ENCODE measurements at regions not wholly inside any gene's neighbourhood (a gene's known extent, or its start where the extent isn't known, plus 50 kb on each side); places are given as distances from the start of the nearest gene placed in this dataset.

GRCh38 chr11:121769191-121769590 is 316.4 kb upstream of the SORL1-AS1 start:
- FAIRE-seq = no peak
- TF ChIP-seq EZH2 (IDR thresholded peaks at IDR 0.05; ENCODE audit: low read length) (no peak), CTCF (optimal IDR thresholded peaks at IDR 0.05 in 1 of 3, IDR thresholded peaks at IDR 0.05 in 1 of 3, conservative IDR thresholded peaks at IDR 0.05 in 1 of 3; ENCODE audit: extremely low read depth in 1 of 3, insufficient read depth in 2 of 3, low read length in 3 of 3) (no peak)

GRCh38 chr11:121767433-121767832 is 314.7 kb upstream of the SORL1-AS1 start:
- dilution Hi-C loops (cut with MboI; ENCODE audit: extremely low pct_ligation_motif_present, low sequenced_read_pairs) = no loop called here
- no peak overlapping the region for H3K4me2 ChIP-seq (ENCODE audit: control insufficient read depth, extremely low read depth, insufficient read depth, low read depth, low read length)
- no peak overlapping the region for H3K4me3 ChIP-seq (ENCODE audit: control insufficient read depth in 2 of 3, extremely low read depth in 1 of 3, insufficient read depth in 2 of 3, low read depth in 1 of 3, low read length in 3 of 3)
- TF ChIP-seq EZH2 (IDR thresholded peaks at IDR 0.05; ENCODE audit: low read length) = no peak
- no peak for TF ChIP-seq CTCF (optimal IDR thresholded peaks at IDR 0.05 in 1 of 3, IDR thresholded peaks at IDR 0.05 in 1 of 3, conservative IDR thresholded peaks at IDR 0.05 in 1 of 3; ENCODE audit: extremely low read depth in 1 of 3, insufficient read depth in 2 of 3, low read length in 3 of 3)
- FAIRE-seq (no peak), DNase-seq (ENCODE audit: low read depth, low spot score) (no peak)
- H3K79me2 ChIP-seq (ENCODE audit: control insufficient read depth, insufficient read depth, low read length) = no peaks in the 10 kb centered on the region
- H3K36me3 ChIP-seq (ENCODE audit: control insufficient read depth in 2 of 2, extremely low read depth in 1 of 2, insufficient read depth in 2 of 2, low read length in 2 of 2) = no peaks in the 10 kb centered on the region
- H4K20me1 ChIP-seq (ENCODE audit: control insufficient read depth, extremely low read depth, insufficient read depth, low read length) = no peaks in the 10 kb centered on the region
- no peaks in the 10 kb centered on the region for H3K9me1 ChIP-seq (ENCODE audit: control insufficient read depth, extremely low read depth, insufficient read depth, low read length)
- H3K27me3 ChIP-seq (ENCODE audit: control insufficient read depth, extremely low read depth, insufficient read depth, low read length) = peaks cover 19% of the 10 kb centered on the region
- H3K9me3 ChIP-seq (ENCODE audit: control insufficient read depth, low read depth, low read length) = no peaks in the 10 kb centered on the region
- no peak overlapping the region for H2AFZ ChIP-seq (ENCODE audit: control insufficient read depth, low read length)
- H3K4me1 ChIP-seq (ENCODE audit: control insufficient read depth, extremely low read depth, insufficient read depth, low read length) = peaks cover 3% of the 10 kb centered on the region
- no peak overlapping the region for H3K9ac ChIP-seq (ENCODE audit: control insufficient read depth, extremely low read depth, insufficient read depth, low read length)
- H3K27ac ChIP-seq (ENCODE audit: control insufficient read depth, insufficient read depth, low read length) = no peak overlapping the region

More at GRCh38 chr11:121769191-121769590, 316.4 kb upstream of the SORL1-AS1 start:
- no peaks in the 10 kb centered on the region for H3K79me2 ChIP-seq (ENCODE audit: control insufficient read depth, insufficient read depth, low read length)
- no peaks in the 10 kb centered on the region for H4K20me1 ChIP-seq (ENCODE audit: control insufficient read depth, extremely low read depth, insufficient read depth, low read length)
- no peak for DNase-seq (ENCODE audit: low read depth, low spot score)
- no peak overlapping the region for H3K4me2 ChIP-seq (ENCODE audit: control insufficient read depth, extremely low read depth, insufficient read depth, low read depth, low read length)
- H3K9me1 ChIP-seq (ENCODE audit: control insufficient read depth, extremely low read depth, insufficient read depth, low read length) = no peaks in the 10 kb centered on the region
- dilution Hi-C loops (cut with MboI; ENCODE audit: extremely low pct_ligation_motif_present, low sequenced_read_pairs) = no loop called here
- no peaks in the 10 kb centered on the region for H3K9me3 ChIP-seq (ENCODE audit: control insufficient read depth, low read depth, low read length)
- H3K36me3 ChIP-seq (ENCODE audit: control insufficient read depth in 2 of 2, extremely low read depth in 1 of 2, insufficient read depth in 2 of 2, low read length in 2 of 2) = no peaks in the 10 kb centered on the region
- H3K4me3 ChIP-seq (ENCODE audit: control insufficient read depth in 2 of 3, extremely low read depth in 1 of 3, insufficient read depth in 2 of 3, low read depth in 1 of 3, low read length in 3 of 3) = no peak overlapping the region
- H3K4me1 ChIP-seq (ENCODE audit: control insufficient read depth, extremely low read depth, insufficient read depth, low read length) = no peaks in the 10 kb centered on the region
- no peak overlapping the region for H3K9ac ChIP-seq (ENCODE audit: control insufficient read depth, extremely low read depth, insufficient read depth, low read length)
- H3K27me3 ChIP-seq (ENCODE audit: control insufficient read depth, extremely low read depth, insufficient read depth, low read length) = peaks cover 18% of the 10 kb centered on the region
- no peak overlapping the region for H2AFZ ChIP-seq (ENCODE audit: control insufficient read depth, low read length)
- H3K27ac ChIP-seq (ENCODE audit: control insufficient read depth, insufficient read depth, low read length) = no peak overlapping the region

Data from keratinocyte (primary cell).